HG02884 (cell line): ENCODE measurements at regions not wholly inside any gene's neighbourhood (a gene's known extent, or its start where the extent isn't known, plus 50 kb on each side); places are given as distances from the start of the nearest gene placed in this dataset.

Experiments
- ATAC-seq: cut with Tn5 transposase; IDR thresholded peaks from one replicate; pipeline ENCODE4 v1.9.1; 2021; ENCODE audit warnings: mild to moderate bottlenecking, moderate library complexity; ENCODE audit not compliant: unreplicated experiment

DNA sequence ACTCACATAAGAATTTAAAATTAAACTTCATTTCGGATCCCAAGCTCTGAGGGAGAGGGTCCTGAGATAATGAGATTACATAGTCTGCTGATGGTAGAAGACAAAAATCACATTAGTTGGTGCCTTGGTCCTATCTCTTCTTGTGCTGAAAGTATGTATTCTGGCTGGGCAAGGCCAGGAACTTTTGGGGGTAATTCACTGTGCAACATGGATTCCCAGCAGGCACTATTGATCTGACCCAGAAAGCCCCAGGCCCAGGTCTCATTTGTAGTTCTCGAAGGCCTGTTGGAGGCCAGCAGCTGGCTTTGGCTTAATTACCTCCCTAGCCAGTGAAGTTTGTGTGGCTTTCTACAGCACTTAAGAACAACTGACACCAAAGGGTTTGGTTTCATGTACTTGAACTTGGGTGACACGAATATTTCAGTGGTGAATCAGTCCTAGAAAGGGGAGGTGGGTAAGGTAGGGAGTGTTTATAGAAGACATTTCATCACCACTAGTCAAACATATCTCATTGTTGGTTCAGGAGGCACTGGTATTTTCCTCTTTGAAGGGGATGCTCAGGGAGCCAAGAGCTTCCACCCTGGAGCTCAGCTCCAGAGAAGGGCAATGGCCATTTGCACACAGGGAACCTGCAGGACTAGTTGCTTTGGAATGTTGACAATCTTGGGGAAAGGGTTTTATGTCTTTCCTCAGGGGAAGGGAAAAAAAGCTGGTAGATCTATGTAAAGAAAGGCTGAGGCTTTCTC, 217.8 kb downstream of the OSR1 start:
- ATAC-seq: no peak

DNA sequence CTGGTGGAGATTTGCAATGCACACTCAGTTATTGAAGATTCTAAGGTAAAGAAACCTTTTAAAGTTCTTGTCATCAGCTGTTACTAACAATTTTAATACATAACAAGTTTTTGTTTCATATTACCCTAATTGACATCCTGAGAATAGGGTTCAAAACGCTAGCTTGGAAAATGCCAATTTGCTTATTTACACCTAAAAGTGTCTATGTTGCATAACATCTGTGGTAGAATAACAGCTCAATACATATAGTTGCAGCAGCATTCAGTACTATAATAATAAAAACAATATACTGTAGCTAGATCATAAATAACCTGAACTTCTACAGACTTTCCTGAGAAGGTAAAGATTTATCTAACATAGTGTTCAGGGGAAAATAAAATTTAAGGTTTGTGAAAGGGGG, 219.0 kb downstream of the OSR1 start:
- no peak for ATAC-seq

DNA sequence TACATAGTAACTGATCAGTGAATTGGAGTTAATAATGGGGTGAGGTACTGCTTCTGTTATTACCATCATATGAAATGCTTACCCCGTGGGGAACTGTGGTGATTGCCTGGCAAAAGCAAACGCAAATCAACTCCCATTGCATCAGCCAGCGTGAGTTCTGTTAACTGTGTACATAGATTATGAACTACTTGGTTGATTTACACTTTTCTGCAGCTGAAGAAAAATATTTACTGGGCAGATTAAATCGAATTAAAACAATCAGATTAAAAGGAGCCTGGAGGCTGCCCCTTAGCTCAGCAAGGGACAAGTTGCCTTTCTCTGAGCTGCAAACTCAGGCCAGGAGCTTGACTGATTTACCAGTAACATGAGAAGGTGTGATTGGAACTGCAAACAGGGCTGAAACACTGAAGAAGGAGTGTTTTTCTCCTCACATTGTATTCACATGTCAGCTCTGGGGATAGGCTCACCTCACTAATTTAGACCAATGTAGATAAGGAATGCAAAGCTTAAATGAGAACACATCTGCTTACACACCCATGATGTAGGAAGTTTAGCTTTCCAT, 220.1 kb downstream of the OSR1 start:
- ATAC-seq: no peak

DNA sequence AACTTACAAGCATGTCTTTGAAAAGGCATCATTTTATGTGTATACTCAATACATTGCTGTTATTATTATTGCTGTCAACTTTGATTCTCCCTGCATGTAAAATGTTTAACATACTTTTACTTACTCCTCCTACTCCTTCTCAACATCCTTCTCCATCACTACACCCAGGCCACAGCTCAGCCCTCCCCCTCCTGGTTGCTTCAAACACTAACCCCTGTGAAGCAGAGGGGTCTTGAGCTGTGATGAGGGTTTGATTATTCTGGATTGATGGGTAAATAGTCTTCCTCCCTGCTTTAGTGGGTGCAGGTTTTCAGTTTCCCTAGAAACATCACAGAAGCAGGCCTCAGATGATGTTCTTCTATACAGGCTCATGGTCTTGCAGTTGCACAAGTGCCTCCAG, 221.0 kb downstream of the OSR1 start:
- ATAC-seq: no peak

DNA sequence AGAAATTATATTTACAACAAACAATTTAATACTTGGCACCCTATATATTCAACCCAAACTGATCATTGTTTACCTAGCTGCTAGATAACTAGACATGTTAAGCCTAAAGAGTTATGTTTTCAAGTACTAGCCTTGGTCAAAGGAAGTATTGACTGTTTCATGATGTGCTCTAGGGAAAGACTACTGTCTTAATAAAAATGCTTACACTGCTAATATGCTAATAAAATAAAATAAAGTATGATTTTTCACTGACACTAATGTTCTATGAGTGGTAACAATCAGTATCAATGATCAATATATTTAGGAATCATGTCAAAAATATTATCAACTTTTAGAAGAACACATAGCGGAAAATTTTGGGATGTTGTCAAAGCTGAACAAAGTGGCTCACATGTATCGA, 225.5 kb downstream of the OSR1 start:
- ATAC-seq: no peak

DNA sequence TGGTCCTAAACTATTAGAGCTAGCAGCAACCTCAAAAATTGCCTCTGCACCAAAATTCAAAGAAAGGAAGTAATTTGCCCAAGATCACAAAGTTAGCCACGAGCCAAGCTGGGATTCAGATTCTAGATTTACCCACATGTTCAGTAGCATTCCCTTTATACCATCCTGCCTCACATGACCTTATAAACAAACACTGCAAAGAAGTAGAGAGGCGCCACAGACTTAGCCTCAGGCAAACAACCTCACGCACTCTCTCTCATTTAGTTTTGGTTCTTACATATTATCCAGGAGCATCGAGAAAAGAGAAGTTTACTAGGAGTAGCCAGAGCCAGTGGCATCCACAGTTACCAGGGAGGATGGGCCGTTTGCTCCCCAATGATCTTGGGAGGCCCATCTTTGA, 226.6 kb downstream of the OSR1 start:
- ATAC-seq: no peak

DNA sequence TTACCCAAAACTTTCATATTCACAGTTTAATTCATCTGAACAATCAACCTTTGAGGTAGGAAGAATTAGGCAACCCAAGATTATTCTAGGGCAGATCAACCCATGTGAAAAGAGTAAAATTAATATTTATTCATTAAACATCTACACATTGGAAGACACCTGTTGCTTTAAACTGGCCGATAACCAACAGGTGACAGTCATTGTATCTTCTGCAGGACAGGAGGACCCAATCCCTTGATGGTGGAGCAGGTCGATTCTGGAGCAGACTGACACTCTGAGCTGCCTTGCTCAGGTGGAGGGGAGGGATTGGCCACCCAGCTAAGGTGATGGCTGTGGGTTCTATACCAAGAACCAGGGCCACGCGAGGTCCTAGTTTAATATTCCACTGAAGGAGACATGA, 230.3 kb downstream of the OSR1 start:
- no peak for ATAC-seq

DNA sequence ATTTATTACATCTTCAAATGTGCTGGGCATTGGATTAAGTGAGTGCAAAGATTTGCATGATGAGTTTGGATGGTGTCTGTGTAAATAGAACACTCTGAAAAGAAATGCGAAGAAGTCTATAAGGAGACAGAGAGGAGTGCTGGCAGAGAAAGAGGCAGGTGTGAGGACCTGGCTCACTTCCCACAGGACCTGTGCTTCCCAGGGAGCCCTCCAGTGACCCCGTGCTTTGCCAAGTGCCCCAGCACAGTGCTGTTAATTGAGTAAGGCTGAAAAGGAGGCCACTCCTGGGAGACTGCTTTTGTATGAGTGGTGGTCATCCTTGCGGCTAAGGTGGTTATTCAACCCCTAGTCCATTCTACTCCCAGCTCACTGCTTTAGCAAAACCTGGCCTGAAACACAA, 230.8 kb downstream of the OSR1 start:
- ATAC-seq: no peak

DNA sequence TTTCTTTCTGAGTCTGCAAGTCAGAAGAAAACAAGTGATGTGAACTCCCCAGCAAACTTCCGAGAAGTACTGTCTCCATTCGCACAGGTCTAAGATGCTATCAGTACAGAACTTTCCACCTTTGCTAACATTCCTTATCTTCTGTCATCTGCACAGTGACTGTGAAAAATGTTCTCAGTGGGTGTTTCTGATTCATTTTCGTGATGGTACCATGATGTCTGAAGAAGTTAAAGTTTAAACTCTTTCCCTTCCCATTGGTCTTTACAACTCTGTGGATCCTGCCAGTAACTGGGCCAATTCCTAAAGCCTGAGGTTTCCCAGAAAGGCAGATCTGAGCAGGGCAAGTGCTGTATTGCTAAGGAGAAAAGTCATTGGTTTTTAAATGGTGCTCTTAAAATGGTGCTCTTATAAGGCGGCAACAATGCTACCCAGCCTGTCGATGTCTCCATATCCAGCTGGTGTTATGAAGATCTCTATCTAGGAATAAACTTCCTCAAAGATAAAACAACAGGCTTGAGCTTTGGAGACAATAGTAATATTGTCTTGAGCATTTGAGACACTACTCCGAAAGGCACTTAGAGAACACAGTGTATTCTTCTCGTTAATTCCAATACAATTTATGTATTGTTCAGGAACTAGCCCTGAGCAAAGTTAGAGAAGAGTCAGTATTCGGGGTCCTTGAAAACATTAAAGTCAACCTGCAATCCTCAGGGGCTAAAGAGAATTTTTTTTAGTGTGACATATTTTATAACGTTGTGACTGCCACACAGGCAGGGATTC, 232.3 kb downstream of the OSR1 start:
- no peak for ATAC-seq

DNA sequence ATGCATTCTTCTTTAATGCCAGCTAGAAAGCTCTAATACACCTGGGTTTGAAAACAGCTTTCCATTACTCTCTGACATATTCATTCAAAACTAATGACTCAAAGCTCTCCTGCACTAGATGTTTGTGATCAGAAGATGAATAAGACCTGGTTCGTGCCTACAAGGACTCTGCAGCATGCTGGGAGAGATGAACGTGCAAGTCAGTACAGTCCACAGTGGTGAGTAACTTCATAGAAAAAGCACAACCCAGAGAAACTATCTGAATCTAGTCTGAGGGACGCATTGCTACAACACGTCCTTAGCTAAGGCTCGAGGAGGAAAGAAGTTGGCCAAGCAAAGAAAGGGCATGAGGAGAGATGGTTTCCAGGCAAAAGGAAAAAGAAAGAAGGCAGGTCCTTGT, 234.3 kb downstream of the OSR1 start:
- ATAC-seq: no peak

DNA sequence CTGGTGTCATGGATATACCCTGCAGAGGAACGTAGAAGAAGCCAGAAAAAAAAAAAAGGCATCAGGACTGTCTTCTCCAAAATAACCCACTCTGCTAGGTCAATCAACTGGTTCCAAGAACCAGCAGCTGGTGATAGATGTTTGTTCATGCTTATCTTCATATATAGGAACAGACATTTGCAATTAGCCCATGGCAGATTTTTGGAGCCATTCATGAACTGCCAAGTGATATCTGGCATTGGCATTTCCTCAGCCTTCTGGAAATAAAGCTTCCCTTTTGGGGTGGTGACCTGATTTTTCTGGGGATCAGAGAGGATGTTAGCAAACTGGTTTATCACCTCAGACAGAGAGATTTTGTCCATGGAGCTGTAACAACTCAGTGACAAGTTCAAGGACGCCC, 234.9 kb downstream of the OSR1 start:
- no peak for ATAC-seq

DNA sequence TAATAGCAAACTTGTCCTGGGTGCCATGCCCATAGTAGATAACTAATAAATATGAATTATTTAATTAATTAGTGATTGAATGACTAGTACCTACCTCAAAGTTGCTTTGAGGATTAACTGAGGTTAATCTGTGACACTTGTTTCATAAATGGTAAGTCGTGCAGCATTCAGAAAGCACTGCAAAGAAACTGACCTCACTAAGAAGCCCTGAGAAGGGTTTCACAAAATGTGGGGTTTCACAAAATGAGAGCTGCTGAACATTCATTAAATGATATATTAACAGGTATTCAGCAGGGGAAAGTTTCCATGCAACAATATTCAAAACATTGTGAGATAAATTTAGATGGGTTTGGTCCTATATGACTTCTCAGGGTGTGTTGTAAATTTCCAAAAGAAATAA, 236.2 kb downstream of the OSR1 start:
- no peak for ATAC-seq

DNA sequence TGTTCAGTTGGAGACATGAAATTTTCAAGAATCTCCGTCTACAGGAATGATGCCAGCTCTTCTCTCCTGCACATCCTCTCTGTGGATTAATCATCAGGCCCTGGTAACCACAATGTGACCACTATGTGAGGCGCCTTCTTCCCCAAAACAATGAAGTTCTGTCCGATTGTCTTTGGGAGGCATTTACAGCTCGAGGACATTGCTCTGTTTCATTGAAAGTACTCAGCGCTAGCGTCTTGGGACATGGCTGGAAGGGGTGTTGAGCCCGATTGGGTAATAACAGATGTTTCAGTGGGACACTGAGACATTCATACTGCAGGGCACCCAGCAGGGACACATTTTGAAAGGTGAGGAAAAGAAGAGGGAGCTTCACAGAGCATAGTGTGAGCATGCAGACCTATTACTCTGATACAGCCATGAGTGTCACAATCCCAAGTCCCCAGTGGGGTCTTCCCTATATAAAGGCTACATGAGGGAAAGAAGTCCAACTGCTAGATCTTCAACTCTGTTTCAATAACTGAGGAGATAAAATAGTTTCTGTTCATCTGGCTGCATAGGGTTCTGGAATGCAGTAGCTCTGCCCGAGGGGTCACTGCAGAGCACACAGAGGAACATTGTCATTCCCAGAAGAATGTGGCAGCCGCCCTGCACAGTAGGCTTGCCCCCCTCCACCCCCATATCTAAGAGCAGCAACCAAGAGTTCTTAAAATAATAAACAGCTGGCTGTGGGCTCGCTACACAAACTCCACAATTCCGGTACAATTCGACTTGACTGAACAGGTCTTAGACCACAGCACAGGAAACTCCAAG, 237.3 kb downstream of the OSR1 start:
- ATAC-seq: no peak

DNA sequence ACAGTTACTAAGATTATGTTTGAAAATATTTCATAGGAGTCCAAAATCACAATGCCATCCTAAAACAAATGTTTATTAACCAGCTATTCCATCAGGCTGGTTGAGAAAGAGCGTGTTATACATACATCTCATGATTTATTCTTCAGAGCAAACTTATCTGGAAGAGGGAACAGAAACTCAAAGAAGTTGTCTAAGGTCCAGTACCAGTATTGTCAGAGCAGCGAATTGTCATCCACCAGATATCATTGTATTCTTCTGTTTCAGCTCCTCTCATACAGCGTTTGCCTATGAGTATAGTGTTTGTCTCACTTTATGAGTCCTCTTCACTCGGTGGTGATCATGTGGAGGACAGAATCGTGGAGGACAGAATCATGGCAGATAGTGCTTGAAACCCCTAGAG, 238.2 kb downstream of the OSR1 start:
- ATAC-seq: no peak

DNA sequence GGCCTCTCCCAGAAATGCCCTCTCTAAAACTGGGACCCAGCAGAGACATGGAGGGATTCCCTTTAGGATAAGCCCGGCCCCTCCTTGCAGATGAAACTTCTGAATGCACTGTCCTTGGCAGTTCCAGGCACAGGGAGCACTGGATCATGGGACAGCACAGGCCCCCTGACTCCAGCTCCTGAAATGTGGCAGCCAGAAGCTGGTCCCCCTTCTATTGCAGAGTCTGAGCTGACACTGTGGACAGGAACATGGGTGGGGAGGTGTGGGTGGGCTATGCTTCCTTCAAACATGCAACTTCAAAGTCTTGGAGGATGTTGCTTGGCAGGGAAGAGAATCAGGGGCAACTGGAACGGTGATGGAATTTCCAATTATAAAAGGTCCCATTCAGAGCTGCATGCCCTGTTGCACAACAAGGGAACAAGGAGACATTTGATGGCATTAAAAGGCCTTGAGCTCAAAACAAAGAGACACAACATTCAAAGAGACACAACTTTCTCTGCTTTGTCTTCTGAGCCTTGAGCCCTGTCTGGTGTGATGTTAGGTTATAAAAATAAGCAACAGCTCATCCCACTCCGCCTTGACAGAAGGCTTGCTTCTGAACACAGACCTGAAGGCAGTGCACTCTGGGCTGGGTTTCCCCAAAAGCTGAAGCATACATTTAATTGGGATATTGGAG, 239.0 kb downstream of the OSR1 start:
- ATAC-seq: no peak

DNA sequence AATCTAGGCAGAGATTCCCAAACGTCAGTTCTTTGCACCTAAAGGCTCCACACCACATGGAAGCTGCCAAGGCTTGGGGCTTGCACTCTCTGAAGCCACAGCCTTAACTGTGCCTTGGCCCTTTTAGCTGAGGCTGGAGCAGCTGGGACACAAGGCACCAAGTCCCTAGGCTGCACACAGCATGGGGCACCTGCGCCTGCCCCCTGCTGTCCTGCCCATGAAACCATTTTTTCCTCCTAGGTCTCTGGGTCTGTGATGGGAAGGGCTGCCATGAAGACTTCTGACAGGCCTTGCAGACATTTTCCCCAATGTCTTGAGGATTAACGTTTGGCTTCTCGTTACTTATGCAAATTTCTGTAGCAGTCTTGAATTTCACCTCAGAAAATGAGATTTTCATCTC, 241.5 kb downstream of the OSR1 start:
- ATAC-seq: no peak

DNA sequence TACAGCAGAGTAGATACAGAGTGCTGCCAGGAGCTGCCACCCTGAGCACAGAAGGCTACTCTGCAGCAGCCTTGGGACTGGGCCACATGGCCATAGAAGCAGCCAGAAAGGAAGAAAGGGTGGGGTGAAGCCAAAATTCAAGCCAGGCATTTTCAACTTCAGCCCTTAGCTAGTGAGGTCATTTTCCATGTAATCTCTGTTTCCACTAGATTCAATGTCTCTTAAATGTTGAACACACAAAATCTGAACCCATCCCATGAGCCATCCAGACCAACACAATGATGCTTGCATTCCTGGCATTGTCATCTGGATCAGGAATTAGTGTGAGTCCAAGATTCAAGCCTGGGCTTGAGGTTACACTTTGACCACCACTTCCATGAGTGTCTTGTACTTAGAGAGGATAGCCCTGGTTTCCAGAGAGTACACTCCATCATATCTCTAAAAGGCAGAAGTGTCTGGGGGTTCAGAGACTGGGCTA, 243.6 kb downstream of the OSR1 start:
- no peak for ATAC-seq

DNA sequence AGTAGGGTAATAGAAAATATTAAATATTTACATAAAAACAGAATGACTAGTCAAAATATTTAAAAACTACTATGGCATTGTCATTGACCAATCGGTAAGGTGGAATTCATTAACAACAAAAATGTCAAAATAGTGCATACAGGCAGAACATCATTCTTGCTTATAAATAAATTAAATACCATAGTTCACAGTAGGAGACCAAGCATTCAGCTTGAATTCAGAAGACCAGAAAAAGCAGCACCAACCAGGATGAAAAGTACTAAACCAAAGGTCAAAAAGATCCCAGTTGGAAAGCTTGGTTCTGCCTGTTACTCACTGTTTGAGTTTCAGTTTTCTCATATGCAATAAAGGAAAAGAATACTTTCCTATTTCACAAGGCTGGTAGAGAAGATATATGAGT, 244.3 kb downstream of the OSR1 start:
- no peak for ATAC-seq

DNA sequence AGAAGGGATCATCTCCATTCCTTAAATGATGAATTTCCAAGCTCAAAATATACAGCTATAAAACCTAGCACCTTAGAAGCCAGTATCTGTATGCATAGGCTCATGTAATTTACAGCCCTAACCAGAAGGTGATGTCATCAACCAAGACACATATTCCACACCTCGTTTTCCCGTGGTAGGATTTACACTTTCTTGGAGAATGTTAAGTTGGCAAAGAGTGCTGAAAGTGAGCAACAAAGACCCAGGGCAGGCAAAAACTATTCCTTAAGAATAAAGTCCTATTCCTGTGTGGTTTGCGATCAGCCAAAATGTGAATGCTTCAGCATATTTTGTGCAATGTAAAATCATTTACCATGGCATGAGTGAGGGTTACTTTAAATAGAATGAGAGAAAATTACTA, 247.1 kb downstream of the OSR1 start:
- no peak for ATAC-seq

DNA sequence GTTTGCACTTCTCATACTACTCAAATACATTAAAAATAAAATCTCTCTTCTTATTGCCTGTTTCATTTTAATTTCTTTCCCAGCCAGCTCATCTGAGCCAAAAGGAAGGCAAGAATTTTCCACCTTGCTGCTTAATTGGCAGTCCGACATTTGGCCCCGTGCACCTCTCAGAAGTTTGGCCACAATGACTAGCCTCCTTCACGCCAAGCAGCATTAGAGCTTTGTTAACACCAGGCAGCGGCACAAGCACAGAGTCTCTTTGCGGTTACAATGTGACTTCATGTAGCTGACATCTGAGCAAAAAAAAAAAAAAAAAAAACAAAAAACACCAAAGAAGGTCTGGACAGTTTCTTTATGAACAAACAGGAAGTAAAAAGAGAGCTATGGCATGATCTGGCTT, 248.9 kb downstream of the OSR1 start:
- ATAC-seq: no peak

DNA sequence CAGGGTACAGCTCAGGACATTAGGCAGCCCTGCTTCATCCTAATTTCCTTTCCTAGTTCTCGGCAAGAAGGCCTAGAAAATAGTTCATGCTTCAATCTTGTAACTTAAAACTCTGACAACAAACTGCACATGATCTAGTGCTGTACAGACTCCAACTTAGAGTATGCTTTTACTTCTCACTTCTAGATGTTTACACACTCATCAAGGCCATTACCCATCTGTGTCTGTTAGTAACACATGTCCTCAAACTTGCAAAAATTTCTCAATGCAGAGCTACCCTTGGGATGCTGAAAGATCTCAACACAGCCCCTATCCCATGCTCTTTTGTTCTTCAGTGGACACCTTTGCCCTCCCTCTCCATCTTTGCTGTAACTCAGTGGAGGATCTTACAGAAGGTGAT, 252.0 kb downstream of the OSR1 start:
- no peak for ATAC-seq
